WERI-Rb-1 (cell line): ENCODE measurements at regions not wholly inside any gene's neighbourhood (a gene's known extent, or its start where the extent isn't known, plus 50 kb on each side); places are given as distances from the start of the nearest gene placed in this dataset.

Experiments used
- DNase-seq: peaks from one replicate; pipeline ENCODE4 v3.0.0-alpha.2; 2020
- H3K27ac ChIP-seq: fragments of 250-450 bp; sonication (Bioruptor Pico); 2 replicates; pipeline ENCODE4 v1.5.1; 2020; ENCODE audit warnings: mild to moderate bottlenecking, moderate library complexity
- H3K27me3 ChIP-seq: fragments of 250-450 bp; sonication (Bioruptor Pico); 2 replicates; pipeline ENCODE4 v1.5.1; 2021; ENCODE audit warnings: mild to moderate bottlenecking, low read depth, moderate library complexity; ENCODE audit not compliant: insufficient read depth, severe bottlenecking
- H3K36me3 ChIP-seq: fragments of 250-450 bp; sonication (Bioruptor Pico); 2 replicates; pipeline ENCODE4 v1.5.1; 2020; ENCODE audit warnings: mild to moderate bottlenecking, moderate library complexity
- H3K4me3 ChIP-seq: 2 replicates; pipeline ENCODE4 v1.5.1; 2011; ENCODE audit warnings: low read depth, mild to moderate bottlenecking, control low read depth, low read length
- H3K9me3 ChIP-seq: fragments of 250-450 bp; sonication (Bioruptor Pico); 2 replicates; pipeline ENCODE4 v1.5.1; 2021; ENCODE audit warnings: mild to moderate bottlenecking, moderate library complexity; ENCODE audit not compliant: severe bottlenecking
- CTCF ChIP-seq: IDR thresholded peaks from 2 replicates; pipeline ENCODE4 v1.5.1; 2011; ENCODE audit warnings: low read depth, mild to moderate bottlenecking, control low read depth, inconsistent platforms, low read length

DNA sequence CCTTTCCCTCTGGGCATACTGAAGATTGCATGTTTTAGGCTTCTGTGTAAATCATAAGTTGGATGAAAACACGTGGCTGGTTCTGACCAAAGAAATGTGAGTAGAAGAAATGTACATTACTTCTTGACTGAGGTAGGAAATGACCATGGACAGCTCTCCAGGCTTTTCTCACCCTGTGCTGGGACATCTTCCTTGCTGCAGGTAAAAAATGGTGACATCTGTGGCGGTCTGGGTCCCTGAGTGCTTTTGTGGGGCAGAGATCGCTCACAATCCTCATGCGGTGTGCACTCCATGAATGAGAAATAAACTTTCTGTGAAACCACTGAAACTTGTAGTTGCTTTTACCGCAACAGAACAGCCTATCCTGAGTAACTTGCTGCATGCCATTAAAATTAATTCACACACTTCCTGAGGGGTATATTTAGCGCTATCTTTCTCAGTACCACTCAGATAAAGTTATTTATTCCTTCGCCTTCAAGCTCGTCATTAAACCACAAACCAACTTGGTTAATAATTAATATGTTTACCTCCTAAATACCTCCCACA is 730.4 kb downstream of the EFNA5 start:
- DNase-seq = no peak

GRCh38 chr5:106923409-106923808 is 747.3 kb downstream of the EFNA5 start:
- no peaks in the 10 kb centered on the region for H3K27me3 ChIP-seq
- no peak for TF ChIP-seq CTCF
- no peaks in the 10 kb centered on the region for H3K9me3 ChIP-seq
- H3K4me3 ChIP-seq = no peak overlapping the region
- no peak overlapping the region for H3K27ac ChIP-seq
- H3K36me3 ChIP-seq = no peaks in the 10 kb centered on the region
- DNase-seq = no peak

More for the DNA sequence above, 730.4 kb downstream of the EFNA5 start:
- TF ChIP-seq CTCF = no peak
- Histone ChIP-seq H3K4me3 (no peak overlapping the region), H3K27me3 (no peaks in the 10 kb centered on the region), H3K36me3 (no peaks in the 10 kb centered on the region), H3K27ac (no peak overlapping the region), H3K9me3 (no peaks in the 10 kb centered on the region)

DNA sequence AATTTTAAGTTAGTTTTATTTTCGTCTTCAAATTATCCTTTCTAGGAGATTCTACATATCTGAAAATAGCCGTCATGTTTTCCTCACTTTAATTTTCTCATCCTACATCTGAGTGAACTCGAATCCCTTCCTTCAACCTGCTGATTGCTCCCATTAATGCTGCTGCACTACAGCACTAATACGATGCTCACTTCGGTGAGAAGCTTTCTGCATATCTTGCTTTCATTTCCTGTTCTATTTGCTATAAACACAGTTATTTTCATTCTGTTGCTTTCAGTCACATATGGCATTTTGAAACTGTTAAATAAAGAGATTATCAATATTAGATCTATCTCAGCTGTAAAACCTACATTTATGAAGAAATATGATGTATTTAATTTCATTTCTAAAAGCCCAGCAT is 749.2 kb downstream of the EFNA5 start:
- TF ChIP-seq CTCF = no peak
- Histone ChIP-seq H3K27ac (no peak overlapping the region), H3K9me3 (no peaks in the 10 kb centered on the region), H3K4me3 (no peak overlapping the region), H3K36me3 (no peaks in the 10 kb centered on the region), H3K27me3 (no peaks in the 10 kb centered on the region)
- no peak for DNase-seq

GRCh38 chr5:106910486-106910885 is 760.3 kb downstream of the EFNA5 start:
- H3K9me3 ChIP-seq = no peaks in the 10 kb centered on the region
- no peaks in the 10 kb centered on the region for H3K27me3 ChIP-seq
- no peak for DNase-seq
- no peak overlapping the region for H3K4me3 ChIP-seq
- TF ChIP-seq CTCF = no peak
- no peak overlapping the region for H3K27ac ChIP-seq
- H3K36me3 ChIP-seq = no peaks in the 10 kb centered on the region

GRCh38 chr5:106909716-106910115 is 761.0 kb downstream of the EFNA5 start:
- H3K9me3 ChIP-seq = no peaks in the 10 kb centered on the region
- no peak for DNase-seq
- TF ChIP-seq CTCF = no peak
- H3K27me3 ChIP-seq = no peaks in the 10 kb centered on the region
- H3K36me3 ChIP-seq = no peaks in the 10 kb centered on the region
- H3K27ac ChIP-seq = no peak overlapping the region
- H3K4me3 ChIP-seq = no peak overlapping the region

GRCh38 chr5:106907979-106908378 is 762.8 kb downstream of the EFNA5 start:
- DNase-seq = no peak
- TF ChIP-seq CTCF = no peak
- Histone ChIP-seq H3K9me3 (no peaks in the 10 kb centered on the region), H3K27ac (no peak overlapping the region), H3K4me3 (no peak overlapping the region), H3K36me3 (no peaks in the 10 kb centered on the region), H3K27me3 (no peaks in the 10 kb centered on the region)
